Suprapubic skin (tissue), 4 donors: ENCODE measurements at regions not wholly inside any gene's neighbourhood (a gene's known extent, or its start where the extent isn't known, plus 50 kb on each side); places are given as distances from the start of the nearest gene placed in this dataset.

ENCODE experiments used
- DNase-seq, 2 donors: peaks; one replicate each; pipeline ENCODE4 v3.0.0-alpha.2; 2019; ENCODE audit warnings: low spot score in 2 of 2
- H3K27ac ChIP-seq: fragments of 200-600 bp; sonication (generic); one replicate; pipeline ENCODE4 v1.5.1; 2019
- H3K27me3 ChIP-seq: fragments of 200-600 bp; sonication (generic); one replicate; pipeline ENCODE4 v1.5.1; 2019
- H3K36me3 ChIP-seq: fragments of 200-600 bp; sonication (generic); one replicate; pipeline ENCODE4 v1.5.1; 2019
- H3K4me1 ChIP-seq: fragments of 200-600 bp; sonication (generic); one replicate; pipeline ENCODE4 v1.5.1; 2019
- H3K4me3 ChIP-seq: fragments of 200-600 bp; sonication (generic); one replicate; pipeline ENCODE4 v1.5.1; 2019; ENCODE audit warnings: mild to moderate bottlenecking
- H3K9me3 ChIP-seq: fragments of 200-600 bp; sonication (generic); one replicate; pipeline ENCODE4 v1.5.1; 2019
- EP300 ChIP-seq: sonication (generic); formaldehyde crosslinking; IDR thresholded peaks from one replicate; pipeline ENCODE4 v1.6.1; 2017; ENCODE audit warnings: antibody characterized with exemption
- POLR2A ChIP-seq, 2 donors: fragments of 450-650 bp; IDR thresholded peaks; one replicate each; pipeline ENCODE4 v1.6.1; 2017; ENCODE audit warnings: antibody characterized with exemption in 2 of 2, mild to moderate bottlenecking in 2 of 2, moderate library complexity in 2 of 2
- POLR2AphosphoS5 ChIP-seq, 3 donors: sonication (generic); formaldehyde crosslinking; IDR thresholded peaks; one replicate each; pipeline ENCODE4 v1.6.1; 2017; ENCODE audit warnings: antibody characterized with exemption in 3 of 3
- WGBS: methylation state at CpG from one replicate; pipeline ENCODE4 v1.1.5; 2018; 5-methylcytosine and 5-hydroxymethylcytosine counted together
- TF ChIP-seq, protein P1 (sequence below), 2 donors: fragments of 200-600 bp in 1 of 2; fragments of 450-650 bp in 1 of 2; sonication (generic) in 1 of 2; IDR thresholded peaks; one replicate each; pipeline ENCODE4 v1.5.1; 2016 to 2019; ENCODE audit warnings: antibody characterized with exemption in 2 of 2, mild to moderate bottlenecking in 1 of 2, moderate library complexity in 1 of 2

DNA sequence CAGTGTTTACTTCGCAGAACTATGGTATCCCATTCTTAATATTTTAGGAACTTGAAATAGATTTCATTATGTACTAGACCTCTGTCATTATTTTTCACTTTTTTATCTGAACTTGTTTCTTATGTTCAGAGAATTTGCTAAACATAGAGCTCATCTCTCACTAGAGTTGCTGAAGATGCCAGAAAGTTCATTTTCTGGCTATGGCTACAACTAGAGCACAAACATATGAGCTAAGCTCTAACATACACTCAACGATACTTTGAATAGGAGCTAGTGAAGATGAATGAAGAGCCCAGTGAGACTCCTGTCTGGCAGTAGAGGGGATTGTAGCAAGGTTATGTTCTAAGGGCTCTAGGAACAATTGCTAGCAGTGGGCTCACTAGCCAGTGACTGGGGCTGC lies 582.2 kb downstream of the KIF4B start:
- Histone ChIP-seq H3K27ac (no peak overlapping the region), H3K36me3 (no peaks in the 10 kb centered on the region), H3K4me1 (no peaks in the 10 kb centered on the region), H3K27me3 (no peaks in the 10 kb centered on the region), H3K4me3 (no peak overlapping the region), H3K9me3 (no peaks in the 10 kb centered on the region)
- DNase-seq = no peak
- WGBS = 84% methylated on average over 2 of the region's 2 CpGs
- TF ChIP-seq POLR2A (IDR thresholded peaks at IDR 0.05) = no peak
- TF ChIP-seq POLR2AphosphoS5 (IDR thresholded peaks at IDR 0.05) = no peak
- TF ChIP-seq, protein P1, sequence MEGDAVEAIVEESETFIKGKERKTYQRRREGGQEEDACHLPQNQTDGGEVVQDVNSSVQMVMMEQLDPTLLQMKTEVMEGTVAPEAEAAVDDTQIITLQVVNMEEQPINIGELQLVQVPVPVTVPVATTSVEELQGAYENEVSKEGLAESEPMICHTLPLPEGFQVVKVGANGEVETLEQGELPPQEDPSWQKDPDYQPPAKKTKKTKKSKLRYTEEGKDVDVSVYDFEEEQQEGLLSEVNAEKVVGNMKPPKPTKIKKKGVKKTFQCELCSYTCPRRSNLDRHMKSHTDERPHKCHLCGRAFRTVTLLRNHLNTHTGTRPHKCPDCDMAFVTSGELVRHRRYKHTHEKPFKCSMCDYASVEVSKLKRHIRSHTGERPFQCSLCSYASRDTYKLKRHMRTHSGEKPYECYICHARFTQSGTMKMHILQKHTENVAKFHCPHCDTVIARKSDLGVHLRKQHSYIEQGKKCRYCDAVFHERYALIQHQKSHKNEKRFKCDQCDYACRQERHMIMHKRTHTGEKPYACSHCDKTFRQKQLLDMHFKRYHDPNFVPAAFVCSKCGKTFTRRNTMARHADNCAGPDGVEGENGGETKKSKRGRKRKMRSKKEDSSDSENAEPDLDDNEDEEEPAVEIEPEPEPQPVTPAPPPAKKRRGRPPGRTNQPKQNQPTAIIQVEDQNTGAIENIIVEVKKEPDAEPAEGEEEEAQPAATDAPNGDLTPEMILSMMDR (IDR thresholded peaks at IDR 0.05) = no peak
- no peak for TF ChIP-seq EP300

DNA sequence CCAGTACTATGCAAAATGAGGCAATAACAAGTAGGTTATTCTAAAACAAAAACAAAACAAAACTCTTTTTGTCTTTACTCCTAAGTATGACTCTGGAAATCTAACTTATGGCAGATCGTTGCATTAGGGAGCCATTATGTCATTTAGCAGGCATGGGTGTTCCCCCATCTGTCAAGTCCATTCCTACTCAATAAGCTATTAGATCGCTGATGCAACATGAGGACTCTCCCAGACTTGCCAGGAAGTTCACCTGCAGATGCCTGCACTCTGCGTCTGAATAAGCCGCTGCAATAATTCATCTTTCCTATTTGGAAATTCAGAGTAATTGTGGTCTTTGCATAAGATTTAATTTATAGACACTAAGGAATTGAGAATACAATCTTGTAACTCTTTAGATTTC lies 585.0 kb downstream of the KIF4B start:
- no peak for DNase-seq
- Histone ChIP-seq H3K4me3 (no peak overlapping the region), H3K27me3 (no peaks in the 10 kb centered on the region), H3K9me3 (no peaks in the 10 kb centered on the region), H3K27ac (no peak overlapping the region), H3K4me1 (no peaks in the 10 kb centered on the region), H3K36me3 (no peaks in the 10 kb centered on the region)
- WGBS = 48% methylated on average over 4 of the region's 4 CpGs
- TF ChIP-seq, protein P1 (IDR thresholded peaks at IDR 0.05) = no peak
- TF ChIP-seq POLR2A (IDR thresholded peaks at IDR 0.05) (no peak), POLR2AphosphoS5 (IDR thresholded peaks at IDR 0.05) (no peak), EP300 (no peak)

DNA sequence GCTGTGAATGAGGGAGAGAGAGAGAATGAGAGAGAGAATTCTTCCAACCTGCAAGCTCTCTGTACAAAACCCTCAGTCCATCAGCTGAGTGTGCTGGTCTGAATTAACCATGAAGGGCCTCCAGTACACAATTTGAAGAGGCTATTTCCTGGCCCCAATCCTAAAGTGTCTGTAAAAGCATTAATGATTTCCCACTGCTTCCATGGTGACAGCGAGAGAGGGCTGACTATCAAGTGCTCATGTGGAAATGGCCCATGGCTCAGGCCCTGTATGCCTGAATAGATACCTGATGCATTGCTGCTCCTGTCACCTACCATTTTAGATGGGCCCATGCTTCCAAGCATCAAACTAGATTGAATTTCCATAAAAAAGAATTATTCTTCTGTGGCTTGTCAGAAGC lies 592.4 kb downstream of the KIF4B start:
- H3K4me3 ChIP-seq = no peak overlapping the region
- no peaks in the 10 kb centered on the region for H3K27me3 ChIP-seq
- no peaks in the 10 kb centered on the region for H3K36me3 ChIP-seq
- no peaks in the 10 kb centered on the region for H3K9me3 ChIP-seq
- no peak for DNase-seq
- no peak overlapping the region for H3K27ac ChIP-seq
- no peaks in the 10 kb centered on the region for H3K4me1 ChIP-seq
- 90% methylated on average over 1 of the region's 1 CpG for WGBS
- TF ChIP-seq, protein P1 (IDR thresholded peaks at IDR 0.05) = no peak
- no peak for TF ChIP-seq POLR2A (IDR thresholded peaks at IDR 0.05)
- no peak for TF ChIP-seq EP300
- TF ChIP-seq POLR2AphosphoS5 (IDR thresholded peaks at IDR 0.05) = no peak

DNA sequence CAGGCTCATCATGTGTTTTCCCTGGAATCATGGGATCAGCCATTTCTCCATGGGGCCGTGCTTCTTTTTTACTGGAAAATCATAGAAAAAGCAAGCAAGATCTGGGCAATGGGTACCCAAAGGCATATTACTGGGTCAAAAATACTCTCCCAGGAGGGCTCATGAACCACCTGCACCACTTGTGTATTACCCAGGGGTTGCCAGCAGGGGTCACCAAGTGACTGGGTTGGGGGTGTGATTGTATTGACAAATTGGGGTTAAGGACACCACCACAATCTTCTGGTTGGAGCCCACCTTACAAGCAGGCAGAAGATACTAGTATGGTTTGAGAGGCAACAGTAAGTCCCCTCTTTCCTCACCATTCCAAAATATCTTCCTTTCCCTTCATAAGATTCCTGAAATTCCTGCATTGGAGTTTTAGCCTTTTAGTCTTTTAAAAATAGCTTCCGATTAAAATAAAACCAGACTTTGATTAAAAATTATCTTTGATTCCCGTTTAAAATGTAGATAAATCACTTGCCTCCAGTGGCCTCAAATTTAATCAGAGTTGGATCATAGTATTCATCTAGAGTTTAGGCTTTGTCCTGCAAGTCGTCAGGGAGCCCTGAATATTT lies 603.3 kb downstream of the KIF4B start:
- H3K27me3 ChIP-seq = no peaks in the 10 kb centered on the region

DNA sequence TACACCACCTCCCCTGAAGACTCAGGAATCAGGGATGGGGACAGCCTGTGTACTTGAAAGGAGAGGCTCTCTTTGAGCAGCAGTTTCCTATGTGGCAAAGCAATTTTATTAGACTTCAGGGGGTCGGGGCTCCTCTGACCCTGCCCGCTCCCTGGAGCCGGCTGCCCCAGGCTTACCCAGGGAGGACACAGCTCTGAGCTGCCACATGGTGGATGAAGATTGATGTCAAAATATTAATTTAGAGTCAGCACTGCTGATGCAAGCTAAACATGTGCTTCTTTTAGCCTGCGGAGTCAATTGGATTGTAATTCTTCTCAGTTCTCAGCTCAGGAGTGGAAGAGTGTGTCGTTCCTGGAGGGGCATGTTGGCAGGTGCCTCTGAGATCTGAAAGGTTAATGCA lies 606.1 kb downstream of the KIF4B start:
- Histone ChIP-seq H3K4me1 (no peaks in the 10 kb centered on the region), H3K27me3 (no peaks in the 10 kb centered on the region), H3K9me3 (no peaks in the 10 kb centered on the region), H3K36me3 (no peaks in the 10 kb centered on the region), H3K27ac (no peak overlapping the region), H3K4me3 (no peak overlapping the region)
- TF ChIP-seq EP300 (no peak), POLR2AphosphoS5 (IDR thresholded peaks at IDR 0.05) (no peak), POLR2A (IDR thresholded peaks at IDR 0.05) (no peak)
- TF ChIP-seq, protein P1 (IDR thresholded peaks at IDR 0.05) = no peak
- DNase-seq = no peak
- WGBS = 61% methylated on average over 5 of the region's 5 CpGs

More for the DNA sequence above, 603.3 kb downstream of the KIF4B start:
- WGBS = 47% methylated on average over 4 of the region's 4 CpGs
- H3K36me3 ChIP-seq = no peaks in the 10 kb centered on the region
- no peak for DNase-seq
- H3K9me3 ChIP-seq = no peaks in the 10 kb centered on the region
- TF ChIP-seq POLR2A (IDR thresholded peaks at IDR 0.05) (no peak), EP300 (no peak), POLR2AphosphoS5 (IDR thresholded peaks at IDR 0.05) (no peak)
- TF ChIP-seq, protein P1 (IDR thresholded peaks at IDR 0.05) = peak in 1 of 2 donors; percentile 13
- H3K4me1 ChIP-seq = no peaks in the 10 kb centered on the region
- no peak overlapping the region for H3K4me3 ChIP-seq
- no peak overlapping the region for H3K27ac ChIP-seq
